Peyer's patch (tissue), 4 donors: ENCODE measurements at regions not wholly inside any gene's neighbourhood (a gene's known extent, or its start where the extent isn't known, plus 50 kb on each side); places are given as distances from the start of the nearest gene placed in this dataset.

ENCODE experiments used
- CTCF ChIP-seq, 6 experiments: fragments of 450-650 bp in 4 of 6; fragments of 200-600 bp in 2 of 6; sonication (generic) in 1 of 6; IDR thresholded peaks; one replicate each; pipeline ENCODE4 v1.5.1; 2017 to 2019; ENCODE audit warnings: antibody characterized with exemption in 6 of 6, mild to moderate bottlenecking in 3 of 6, moderate library complexity in 1 of 6
- POLR2A ChIP-seq, 2 donors: fragments of 450-650 bp; IDR thresholded peaks; one replicate each; pipeline ENCODE4 v1.5.1; 2017; ENCODE audit warnings: antibody characterized with exemption in 2 of 2, mild to moderate bottlenecking in 2 of 2, moderate library complexity in 2 of 2

DNA sequence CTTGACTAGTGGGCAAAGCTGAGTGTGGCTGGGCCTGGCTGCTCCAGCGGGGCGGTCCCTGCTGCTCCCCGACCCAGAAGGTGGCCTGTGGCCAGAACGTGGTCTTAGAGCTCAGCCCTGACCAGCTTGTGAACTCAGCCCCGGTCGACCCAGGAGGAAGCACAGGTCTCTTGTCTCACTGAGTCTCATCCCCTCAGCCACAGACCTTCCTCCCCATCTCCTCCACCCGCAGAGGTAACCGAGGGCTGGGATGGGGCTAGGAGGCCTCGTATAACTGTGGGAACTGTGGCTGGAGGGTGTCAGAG, 546.2 kb upstream of the B3GAT1 start:
- TF ChIP-seq CTCF (IDR thresholded peaks at IDR 0.05) (no peak), POLR2A (IDR thresholded peaks at IDR 0.05) (no peak)
